ENCODE measurements at regions not wholly inside any gene's neighbourhood (a gene's known extent, or its start where the extent isn't known, plus 50 kb on each side); places are given as distances from the start of the nearest gene placed in this dataset.

GRCh38 chr6:164195942-164196281, 781.4 kb downstream of the QKI start:
- DNase-seq, result no peak

GRCh38 chr6:164195278-164195941, 780.9 kb downstream of the QKI start:
- DNase-seq, result no peak

DNA sequence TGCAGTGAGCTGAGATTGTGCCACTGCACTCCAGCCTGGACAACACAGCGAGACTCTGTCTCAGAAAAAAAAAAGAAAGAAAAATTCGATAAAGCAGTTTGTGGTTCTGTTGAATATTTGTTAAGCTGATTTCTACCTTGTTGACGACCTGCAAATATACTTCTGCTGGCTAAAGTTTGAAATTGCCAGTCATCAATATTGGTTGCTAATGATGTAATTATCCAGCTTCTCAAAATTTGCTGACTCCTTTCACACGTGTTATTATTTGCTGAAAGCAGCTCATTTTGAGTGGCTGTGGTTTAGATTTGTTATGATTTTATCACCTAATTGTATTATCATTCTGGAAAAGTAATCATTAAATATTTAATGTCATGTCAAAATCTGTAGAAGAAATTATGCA, 774.3 kb downstream of the QKI start:
- no peak for DNase-seq

GRCh38 chr6:164185471-164185871, 771.0 kb downstream of the QKI start:
- no peak for DNase-seq

- DNase-seq, result no peak
These were observed 769.9 kb downstream of the QKI start for GRCh38 chr6:164184410-164184809.

DNA sequence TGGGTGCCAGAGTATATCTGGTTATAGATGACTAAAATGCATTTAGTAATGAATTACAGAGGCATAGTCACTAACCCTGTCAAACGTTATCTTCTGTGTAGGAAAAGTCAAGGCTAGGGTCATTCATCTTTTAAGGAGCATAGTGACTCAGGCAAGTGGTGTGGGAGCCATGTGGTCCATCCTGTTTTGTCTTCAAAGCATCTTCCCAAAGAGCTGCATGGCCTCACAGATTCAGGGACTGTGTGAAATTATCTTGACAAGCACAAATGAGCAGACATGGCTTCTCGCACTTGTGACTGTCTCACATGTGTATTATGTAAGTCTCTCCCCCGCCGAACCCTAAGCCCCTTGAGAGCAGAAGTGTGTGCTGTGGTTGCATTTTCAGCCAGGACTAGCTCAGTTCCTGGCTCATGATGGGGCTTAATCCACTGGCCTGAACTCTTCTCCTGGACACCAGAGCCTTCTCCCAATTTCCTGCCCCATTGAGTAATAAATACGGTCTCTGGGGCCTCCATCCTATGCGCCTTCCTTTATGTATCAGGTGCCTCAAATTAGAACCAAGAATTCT, 769.1 kb downstream of the QKI start:
- no peak for DNase-seq

DNA sequence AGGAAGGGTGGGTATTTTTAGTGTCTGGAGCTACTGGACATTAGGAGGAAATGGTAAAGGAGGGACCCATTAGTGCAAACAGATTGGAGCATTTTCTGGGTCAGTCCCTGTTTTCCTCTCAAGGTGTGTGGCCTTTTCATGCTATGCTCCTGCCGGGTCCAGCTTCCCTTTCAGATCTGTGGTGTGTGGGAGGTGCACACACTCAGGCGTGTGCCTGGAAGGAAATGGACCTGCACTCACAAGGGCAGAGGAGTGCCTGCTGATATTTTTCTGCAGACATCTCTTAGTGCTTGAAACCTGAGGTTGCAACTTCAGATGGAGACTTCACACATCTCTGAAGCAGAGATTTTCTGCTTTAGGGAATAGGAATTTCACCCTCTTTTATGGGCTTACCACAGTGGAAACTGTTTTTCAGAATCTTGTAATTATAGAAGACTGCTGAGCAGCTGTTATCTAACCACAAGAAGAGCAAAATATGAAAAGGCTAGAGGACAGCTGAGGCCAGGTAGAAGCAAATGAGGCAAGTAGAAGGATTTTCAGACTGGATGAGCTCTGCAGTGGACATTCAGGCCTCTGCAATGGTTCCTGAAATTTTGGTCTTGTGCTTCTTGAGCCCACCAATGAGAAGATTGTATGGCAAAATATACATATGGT, 764.3 kb downstream of the QKI start:
- no peak for DNase-seq

DNA sequence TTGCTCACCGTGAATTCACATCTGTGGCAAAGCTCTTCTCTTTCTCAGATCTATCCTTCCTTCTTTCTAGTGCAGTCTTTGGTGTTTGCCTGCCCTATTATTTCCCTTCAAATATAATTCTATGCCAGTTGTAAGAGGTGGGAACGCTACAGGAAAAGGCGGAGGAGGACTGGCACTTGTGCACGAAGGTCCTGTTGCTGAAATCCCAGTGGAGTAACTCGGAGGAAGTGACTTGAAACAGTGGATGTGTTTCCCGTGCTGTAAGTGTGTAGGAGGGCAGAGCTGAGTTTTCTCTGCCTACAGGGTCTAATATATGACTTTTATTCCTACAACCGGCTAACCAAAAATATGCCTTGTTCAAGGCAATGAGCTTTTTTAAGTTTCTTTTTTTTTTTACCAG, 754.8 kb downstream of the QKI start:
- DNase-seq, result no peak

DNA sequence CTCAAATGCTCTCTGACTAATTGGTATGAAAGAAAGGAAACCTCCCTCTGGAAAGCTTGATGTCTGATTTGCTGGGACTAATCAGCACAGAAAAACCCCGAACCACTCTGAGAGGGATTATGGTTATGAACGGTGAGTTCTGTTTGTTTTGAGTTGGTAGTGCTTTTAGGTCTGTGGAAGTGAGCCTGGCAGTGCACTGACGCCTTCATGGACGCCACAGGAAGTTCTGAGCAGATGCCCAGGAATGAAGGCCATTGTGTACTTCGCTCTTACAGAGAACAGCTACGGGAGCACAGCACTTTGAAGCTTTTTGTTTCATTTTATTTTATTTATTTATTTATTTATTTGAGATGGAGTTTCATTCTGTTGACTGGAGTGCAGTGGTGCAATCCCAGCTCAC, 754.1 kb downstream of the QKI start:
- DNase-seq, result no peak

DNA sequence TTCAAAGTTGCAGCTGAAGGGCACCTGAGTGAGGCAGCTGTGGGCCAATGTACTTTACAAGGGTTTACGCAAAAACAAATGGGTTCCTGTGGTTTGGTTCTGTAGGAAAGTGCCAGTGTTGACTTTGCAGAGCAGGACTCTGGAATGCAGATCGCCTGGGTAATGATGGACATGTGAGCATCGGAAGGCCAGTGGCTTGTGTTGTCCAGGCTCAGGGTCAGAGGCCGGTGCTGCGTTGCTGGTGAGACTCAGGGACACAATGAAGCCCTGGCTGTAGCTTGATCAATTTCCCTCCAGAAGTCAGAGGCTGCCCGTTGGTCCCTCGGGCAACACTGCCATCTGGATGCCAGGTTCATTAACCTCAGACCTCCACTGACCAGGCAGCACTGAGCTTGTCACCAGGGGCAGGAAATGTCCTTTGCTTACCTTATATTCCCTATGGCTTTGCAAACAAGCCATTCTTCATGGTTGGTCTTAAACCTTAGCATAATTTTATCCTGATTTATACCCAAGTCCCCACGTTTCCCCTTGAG, 753.4 kb downstream of the QKI start:
- DNase-seq, result no peak

DNA sequence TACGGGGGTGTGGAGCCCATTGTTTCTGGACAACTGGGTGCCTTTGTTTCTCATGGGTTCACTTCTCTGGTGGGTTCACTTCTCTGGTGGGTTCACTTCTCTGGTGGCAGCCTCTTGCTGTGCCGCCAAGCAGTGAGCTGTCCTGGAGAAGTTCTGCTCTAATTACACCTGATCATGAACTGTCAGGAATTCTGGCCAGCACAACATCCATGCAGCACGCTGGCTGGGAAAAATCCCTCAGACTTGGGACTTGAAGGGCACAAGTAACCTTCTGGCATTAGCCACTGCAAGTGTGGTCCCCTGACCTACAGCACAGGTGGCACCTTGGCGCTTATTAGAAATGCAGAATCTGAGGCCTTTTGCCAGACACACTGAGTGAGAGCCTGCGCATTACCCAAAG, 752.5 kb downstream of the QKI start:
- no peak for DNase-seq

- DNase-seq, result no peak
These were observed 752.0 kb downstream of the QKI start for GRCh38 chr6:164166515-164166914.

DNA sequence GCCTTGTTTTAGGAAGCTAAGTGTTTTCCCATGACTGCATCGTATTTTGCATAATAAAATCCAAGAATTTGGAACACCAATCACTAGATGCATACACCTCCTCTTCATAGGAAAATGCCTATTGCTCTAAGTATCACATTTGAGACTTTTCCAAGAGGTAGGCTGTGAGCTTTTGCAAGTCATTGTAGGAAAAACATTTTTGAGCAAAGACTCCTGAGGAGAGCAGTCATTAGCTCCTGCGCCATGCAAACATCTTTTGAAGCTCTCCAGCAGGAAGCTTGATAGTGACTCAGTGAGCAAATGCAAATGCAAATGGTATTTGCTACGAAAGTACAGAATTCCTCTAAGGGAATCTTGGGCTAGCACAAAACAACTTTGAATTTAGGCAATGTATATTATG, 750.4 kb downstream of the QKI start:
- DNase-seq, result no peak

DNA sequence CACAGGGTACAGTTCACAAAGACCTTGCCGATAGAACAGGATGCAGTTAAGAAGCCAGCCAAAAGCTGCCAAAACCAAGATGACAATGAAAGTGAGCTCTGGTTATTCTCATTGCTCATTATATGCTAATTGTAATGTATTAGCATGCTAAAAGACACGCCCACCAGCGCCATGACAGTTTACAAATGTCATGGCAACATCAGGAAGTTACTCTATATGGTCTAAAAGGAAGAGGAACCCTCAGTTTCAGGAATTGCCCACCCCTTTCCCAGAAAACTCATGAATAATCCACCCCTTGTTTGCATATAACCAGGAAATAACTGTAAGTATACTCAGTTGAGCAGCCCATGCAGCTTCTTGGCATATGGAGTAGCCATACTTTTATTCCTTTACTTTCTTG, 748.7 kb downstream of the QKI start:
- DNase-seq, result no peak

- no peak for DNase-seq
These were observed 744.5 kb downstream of the QKI start for GRCh38 chr6:164159061-164159460.

DNA sequence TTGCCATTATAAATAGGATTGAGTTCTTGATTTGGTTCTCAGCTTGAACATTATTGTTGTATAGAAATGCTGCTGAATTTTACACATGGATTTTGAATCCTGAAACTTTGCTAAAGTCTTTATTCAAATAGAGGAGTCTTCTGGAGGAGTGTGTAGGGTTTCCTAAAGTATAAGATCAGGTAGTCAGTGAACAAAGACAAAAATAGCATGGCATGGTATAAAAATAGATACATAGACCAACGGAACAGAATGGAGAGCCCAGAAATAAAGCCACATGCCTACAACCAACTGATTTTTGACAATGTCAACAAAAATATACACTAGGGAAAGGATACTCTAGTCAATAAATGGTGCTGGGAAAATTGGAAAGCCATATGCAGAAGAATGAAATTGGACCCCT, 740.1 kb downstream of the QKI start:
- no peak for DNase-seq

DNA sequence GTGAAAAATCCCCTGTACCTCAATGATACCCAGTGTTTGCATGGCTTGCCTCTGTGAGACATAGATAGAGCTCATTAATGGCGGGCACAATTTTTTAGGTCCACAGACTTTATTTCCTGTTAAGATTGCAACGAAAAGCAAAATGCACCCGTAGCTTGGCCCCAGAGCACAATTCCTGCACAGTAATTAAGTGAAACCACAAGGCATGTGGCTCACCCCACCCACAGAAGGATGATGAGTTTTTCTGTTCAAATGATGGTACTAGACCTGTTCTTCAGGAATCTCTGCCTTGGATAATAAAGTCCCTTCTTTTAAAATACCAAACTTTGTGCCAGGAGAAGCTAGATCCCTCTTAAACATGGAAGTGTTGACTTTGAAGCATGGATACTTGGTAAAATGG, 738.1 kb downstream of the QKI start:
- DNase-seq, result no peak

GRCh38 chr6:164151161-164152120, 736.9 kb downstream of the QKI start:
- DNase-seq, result no peak

DNA sequence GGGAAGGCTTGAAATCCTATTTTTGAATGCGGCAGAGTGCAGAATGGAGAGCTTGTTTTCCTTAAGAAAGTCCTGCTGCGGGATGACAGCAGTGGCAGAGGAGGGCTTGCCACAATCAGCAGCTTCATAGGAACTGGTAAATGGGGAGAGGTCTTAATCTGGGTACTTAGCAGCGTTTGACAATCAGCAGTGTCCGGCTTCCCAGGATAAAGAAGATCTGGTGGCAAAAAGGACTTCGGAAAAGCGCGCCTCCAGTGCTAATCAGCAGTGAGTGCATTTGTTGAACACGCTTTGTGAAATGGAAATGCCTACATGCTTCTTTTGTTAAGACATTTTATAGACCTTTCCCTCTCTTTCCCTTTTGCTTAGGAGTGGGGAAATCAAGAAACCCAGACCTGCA, 735.7 kb downstream of the QKI start:
- no peak for DNase-seq

- no peak for DNase-seq
These were observed 734.3 kb downstream of the QKI start for GRCh38 chr6:164148788-164149187.

DNA sequence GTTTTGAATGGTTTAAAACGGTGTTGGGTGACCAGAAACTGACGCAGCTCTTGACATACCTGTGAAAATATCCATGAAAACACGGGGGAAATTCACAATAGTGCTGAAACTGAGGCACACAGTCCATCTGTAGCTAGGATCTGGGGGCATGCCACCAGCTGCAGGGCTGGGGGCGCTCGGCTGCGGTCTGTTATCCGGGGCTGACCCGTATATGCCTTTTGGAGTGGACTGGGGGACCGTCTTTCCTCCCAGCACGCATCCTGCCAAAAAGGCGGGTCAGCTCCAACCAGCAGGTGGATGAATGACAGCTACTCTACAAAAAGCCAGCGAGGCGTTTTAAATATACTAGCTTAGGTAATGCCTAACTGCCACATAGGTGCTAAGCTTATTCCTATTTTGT, 729.8 kb downstream of the QKI start:
- no peak for DNase-seq

- no peak for DNase-seq
These were observed 727.8 kb downstream of the QKI start for GRCh38 chr6:164142322-164142721.

DNA sequence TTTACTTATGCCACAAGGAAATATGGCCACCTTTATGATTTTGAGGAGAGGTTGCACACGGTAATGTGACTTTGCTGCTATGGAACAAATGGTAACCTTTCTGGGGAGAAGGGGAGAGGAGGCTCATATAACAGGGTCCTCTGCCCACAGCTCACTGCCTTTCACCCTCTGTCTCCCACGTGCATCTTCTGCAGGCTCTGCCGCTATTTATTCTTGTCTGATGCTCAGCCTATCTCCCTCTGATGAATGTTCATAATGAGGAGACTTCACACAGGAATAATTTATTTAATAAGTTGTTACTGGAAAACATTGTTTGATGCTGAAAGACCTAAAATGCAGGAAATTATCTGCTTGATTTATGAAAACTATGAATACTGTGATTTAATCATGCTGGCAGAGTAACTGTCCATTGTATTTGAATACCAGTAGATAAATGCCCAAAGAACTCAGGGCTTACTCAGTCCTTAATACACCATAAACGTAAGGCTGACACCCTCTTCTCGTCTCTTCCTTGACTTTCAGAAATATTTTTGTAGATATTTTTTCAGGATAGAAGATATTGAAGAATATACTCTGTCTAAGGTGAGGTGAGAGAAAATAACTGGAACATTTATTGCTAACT, 721.1 kb downstream of the QKI start:
- DNase-seq, result no peak
